HG03045 (cell line): ENCODE measurements at regions not wholly inside any gene's neighbourhood (a gene's known extent, or its start where the extent isn't known, plus 50 kb on each side); places are given as distances from the start of the nearest gene placed in this dataset.

Source experiments
- ATAC-seq: cut with Tn5 transposase; IDR thresholded peaks from one replicate; pipeline ENCODE4 v1.9.1; 2021; ENCODE audit warnings: mild to moderate bottlenecking, moderate library complexity; ENCODE audit not compliant: unreplicated experiment

- peak; percentile 70 for ATAC-seq
These were observed 110.7 kb downstream of the BTG1 start for GRCh38 chr12:92034858-92035401.

GRCh38 chr12:92034083-92034482 is 111.6 kb downstream of the BTG1 start:
- no peak for ATAC-seq

- ATAC-seq, result no peak
These were observed 112.7 kb downstream of the BTG1 start for GRCh38 chr12:92032965-92033364.

DNA sequence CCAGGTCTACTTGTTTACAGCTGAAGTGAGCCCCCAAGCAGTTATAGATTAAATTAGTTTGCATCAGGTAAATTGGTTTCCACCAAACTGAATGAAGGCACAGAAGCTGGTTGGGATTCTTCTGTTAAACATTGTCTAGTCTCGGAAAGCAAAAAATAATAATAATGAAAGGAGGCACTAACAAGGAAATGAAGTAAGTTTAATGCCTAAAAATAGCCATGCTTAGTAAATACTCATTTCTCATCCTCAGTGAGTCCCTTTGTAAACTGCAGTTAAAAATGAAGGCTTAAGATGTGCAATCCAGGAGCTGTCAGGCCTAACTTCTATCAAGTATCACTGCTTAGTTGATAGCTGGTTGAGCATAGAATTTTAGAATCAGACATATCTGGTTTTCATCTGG is 113.5 kb downstream of the BTG1 start:
- no peak for ATAC-seq

- ATAC-seq, result no peak
These were observed 115.0 kb downstream of the BTG1 start for GRCh38 chr12:92030618-92031017.

GRCh38 chr12:92029902-92030586 is 115.6 kb downstream of the BTG1 start:
- ATAC-seq, result no peak

GRCh38 chr12:92029136-92029535 is 116.5 kb downstream of the BTG1 start:
- no peak for ATAC-seq

DNA sequence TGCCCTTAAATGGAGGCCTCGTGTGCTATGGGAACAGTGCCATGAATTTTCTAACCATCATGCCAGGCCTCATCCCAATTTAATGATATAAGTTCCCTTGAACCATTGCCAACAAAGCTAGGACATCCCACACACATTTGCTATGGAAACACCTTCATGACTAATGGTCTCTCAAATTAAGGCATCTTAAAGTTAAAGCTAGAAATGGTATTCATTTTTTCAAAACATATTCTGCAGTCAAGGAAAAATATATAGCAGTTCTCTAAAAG is 117.3 kb downstream of the BTG1 start:
- ATAC-seq, result no peak

GRCh38 chr12:92027701-92028440 is 117.8 kb downstream of the BTG1 start:
- ATAC-seq, result no peak

GRCh38 chr12:92027243-92027642 is 118.4 kb downstream of the BTG1 start:
- no peak for ATAC-seq

DNA sequence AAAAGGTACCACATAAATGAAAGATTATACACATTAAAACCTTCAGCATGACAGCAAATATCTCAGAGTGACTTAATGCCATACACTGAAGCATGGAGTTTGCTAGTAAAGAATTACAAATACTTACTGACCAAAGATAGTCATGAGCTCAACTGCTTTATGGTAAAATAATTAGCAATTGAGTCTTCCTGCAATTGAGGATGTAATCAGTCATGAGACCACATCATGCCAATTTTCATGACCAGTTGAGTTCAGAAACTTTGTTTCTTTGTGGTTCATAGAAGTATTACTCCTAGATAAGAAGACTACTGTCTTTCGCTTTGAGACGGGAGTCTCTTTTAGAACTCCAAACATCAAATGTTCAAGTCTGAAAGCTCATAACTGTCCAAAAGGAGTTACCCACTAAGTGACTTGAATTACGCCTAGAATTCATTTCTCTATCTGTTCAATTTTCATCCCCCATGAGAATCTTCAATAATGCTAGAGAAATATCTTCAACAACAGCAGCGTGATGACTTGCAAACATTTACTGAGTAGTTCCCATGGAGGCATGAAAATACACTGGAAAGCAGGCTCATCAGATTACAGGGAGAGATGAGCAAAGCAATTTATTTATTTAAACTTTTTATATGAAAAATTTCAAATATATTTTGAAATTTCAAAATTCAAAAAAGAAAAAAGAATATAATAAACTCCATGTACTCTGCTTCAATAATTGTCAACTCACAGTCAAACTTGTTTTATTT is 120.0 kb downstream of the BTG1 start:
- no peak for ATAC-seq

DNA sequence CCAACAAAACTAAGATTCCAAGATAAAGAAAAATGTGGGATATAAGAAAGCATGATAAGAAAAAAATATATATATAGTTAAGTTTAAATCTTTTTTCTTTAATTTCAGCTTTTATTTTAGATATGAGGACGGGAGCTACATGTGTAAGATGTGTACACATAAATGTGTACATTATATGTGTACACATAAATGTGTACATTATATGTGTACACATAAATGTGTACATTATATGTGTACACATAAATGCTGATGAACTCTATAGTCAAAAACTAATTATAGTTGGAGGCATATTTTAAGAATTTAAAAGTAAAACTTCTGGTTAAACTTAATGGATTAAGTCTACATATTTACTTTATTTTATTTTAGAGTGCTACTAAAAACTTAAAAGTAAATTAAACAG is 123.6 kb downstream of the BTG1 start:
- no peak for ATAC-seq

DNA sequence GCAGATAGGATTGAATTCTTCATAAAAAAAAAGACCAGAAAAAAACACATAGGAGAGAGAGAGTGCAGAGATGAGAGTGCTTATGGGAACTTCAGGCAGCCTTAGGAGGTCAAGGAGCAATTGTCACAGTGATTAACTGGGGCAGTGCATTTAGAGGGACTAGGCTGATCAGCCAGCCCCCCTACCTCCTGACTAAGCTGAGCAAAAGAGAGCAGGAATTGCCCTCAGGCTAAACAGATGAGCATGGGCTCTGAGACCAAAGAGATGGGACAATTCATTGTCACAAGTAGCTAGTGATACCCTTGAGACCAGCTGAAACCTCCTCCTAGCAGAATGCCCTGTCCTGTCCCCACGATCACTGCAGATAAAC is 124.0 kb downstream of the BTG1 start:
- ATAC-seq, result no peak

GRCh38 chr12:92020983-92021665 is 124.5 kb downstream of the BTG1 start:
- ATAC-seq, result no peak

GRCh38 chr12:92019491-92020277 is 126.0 kb downstream of the BTG1 start:
- no peak for ATAC-seq

DNA sequence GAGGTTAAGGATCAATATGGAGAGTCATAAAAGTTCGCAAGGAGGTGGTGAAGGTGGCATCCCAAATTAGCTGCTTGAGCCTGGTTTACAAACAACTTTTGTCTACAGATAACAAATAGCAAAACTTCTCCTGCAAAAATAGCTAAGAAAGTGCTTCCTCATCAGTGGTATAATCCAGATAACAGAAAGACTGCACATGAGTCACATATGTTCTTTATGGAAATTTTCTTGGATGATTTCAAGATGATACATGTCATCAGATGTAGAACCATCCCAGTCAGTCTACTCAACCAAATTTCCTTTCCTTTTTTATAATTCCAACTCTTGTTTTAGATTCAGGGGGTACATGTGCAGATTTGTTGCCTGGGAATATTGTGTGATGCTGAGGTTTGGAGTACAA is 133.0 kb downstream of the BTG1 start:
- no peak for ATAC-seq

DNA sequence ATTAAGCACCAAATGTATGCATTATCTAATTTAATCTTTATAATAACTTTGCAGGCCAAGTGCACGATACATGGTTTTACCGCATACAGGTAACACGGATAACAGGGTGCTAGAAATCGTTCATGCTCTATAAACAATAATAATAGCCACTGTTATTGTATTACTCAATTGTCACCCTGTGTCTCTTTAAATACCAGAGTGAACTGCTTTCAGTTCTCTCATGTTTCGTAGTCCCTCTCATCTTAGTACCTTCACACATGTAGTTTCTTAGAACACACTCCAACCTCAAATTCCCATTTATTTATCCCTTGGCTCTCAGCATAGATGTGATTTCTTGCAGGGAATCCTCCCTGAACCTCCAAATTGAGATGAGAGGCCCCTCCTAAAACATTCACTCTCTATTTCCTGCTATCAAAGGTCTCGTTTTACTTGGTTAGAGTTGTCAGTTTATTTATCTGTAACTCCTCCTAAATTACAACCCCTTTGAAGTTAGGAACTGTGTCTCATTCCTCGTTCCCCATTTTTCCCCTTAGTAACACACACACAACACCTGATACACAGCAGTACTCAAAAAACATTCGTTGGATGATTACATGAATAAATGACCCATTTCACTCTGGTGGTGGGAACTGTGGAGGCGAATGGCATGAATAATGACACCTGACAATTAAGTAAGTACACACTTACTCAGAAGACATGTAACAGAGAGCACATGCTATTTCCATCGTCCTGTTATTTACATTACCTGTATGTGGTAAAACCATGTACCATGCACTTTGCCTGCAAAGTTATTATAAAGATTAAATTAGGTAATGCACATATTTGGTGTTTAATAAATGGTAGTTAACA is 134.6 kb downstream of the BTG1 start:
- ATAC-seq, result no peak

DNA sequence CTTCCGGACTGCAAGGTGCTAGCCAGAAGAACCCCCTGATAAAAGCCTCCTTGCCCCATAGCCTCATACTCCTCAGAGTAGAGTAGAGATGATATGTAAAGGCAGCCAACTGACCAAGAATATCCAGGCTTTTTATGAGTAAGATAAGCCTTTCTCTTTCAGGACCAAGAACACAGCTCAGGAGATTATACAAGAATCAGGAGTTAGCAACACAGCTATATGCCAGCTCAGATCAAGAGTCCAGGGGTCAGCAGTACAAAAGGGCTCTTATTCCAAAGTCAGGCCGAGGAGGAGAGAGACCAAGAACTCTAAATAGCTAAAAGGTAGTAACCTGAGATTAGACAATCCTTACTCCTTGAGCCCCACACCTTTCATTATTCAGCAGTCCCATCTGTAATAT is 135.3 kb downstream of the BTG1 start:
- ATAC-seq, result no peak

- ATAC-seq, result no peak
These were observed 137.3 kb downstream of the BTG1 start for GRCh38 chr12:92008345-92008744.

GRCh38 chr12:92007787-92008186 is 137.9 kb downstream of the BTG1 start:
- no peak for ATAC-seq
